Adrenal gland (tissue), 5 donors: ENCODE measurements at regions not wholly inside any gene's neighbourhood (a gene's known extent, or its start where the extent isn't known, plus 50 kb on each side); places are given as distances from the start of the nearest gene placed in this dataset.

ENCODE experiments used
- CTCF ChIP-seq, 6 experiments: fragments of 450-650 bp in 4 of 6; fragments of 200-600 bp in 2 of 6; sonication (generic) in 1 of 6; IDR thresholded peaks; 1 replicate in 5 of 6; 2 replicates in 1 of 6; pipeline versions ENCODE4 v1.5.1 to v1.8.0; 2016 to 2021; ENCODE audit warnings: antibody characterized with exemption in 6 of 6, mild to moderate bottlenecking in 2 of 6, moderate library complexity in 1 of 6
- POLR2A ChIP-seq, 2 donors: fragments of 450-650 bp; IDR thresholded peaks; one replicate each; pipeline ENCODE4 v1.6.1; 2017; ENCODE audit warnings: antibody characterized with exemption in 2 of 2, mild to moderate bottlenecking in 2 of 2, moderate library complexity in 1 of 2
- donor health status: DM: no; HTN: no; CAD: no.

- TF ChIP-seq CTCF (IDR thresholded peaks at IDR 0.05) (no peak), POLR2A (IDR thresholded peaks at IDR 0.05) (no peak)
Observed at GRCh38 chr6:81366972-81367371, 385.5 kb downstream of the TENT5A start.
